ENCODE measurements at regions not wholly inside any gene's neighbourhood (a gene's known extent, or its start where the extent isn't known, plus 50 kb on each side); places are given as distances from the start of the nearest gene placed in this dataset.

GRCh38 chr13:73708393-73708985 is 425.7 kb downstream of the KLF12 start:
- TF ChIP-seq, protein P1, sequence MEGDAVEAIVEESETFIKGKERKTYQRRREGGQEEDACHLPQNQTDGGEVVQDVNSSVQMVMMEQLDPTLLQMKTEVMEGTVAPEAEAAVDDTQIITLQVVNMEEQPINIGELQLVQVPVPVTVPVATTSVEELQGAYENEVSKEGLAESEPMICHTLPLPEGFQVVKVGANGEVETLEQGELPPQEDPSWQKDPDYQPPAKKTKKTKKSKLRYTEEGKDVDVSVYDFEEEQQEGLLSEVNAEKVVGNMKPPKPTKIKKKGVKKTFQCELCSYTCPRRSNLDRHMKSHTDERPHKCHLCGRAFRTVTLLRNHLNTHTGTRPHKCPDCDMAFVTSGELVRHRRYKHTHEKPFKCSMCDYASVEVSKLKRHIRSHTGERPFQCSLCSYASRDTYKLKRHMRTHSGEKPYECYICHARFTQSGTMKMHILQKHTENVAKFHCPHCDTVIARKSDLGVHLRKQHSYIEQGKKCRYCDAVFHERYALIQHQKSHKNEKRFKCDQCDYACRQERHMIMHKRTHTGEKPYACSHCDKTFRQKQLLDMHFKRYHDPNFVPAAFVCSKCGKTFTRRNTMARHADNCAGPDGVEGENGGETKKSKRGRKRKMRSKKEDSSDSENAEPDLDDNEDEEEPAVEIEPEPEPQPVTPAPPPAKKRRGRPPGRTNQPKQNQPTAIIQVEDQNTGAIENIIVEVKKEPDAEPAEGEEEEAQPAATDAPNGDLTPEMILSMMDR (conservative IDR thresholded peaks at IDR 0.05; ENCODE audit: low read depth): peak; percentile 89
- ChIA-PET POLR2A (ENCODE audit: low non-redundant PET) (no interaction called here), CTCF (no interaction called here)
- no peak overlapping the region for H3K27ac ChIP-seq
- peak; percentile 64 for DNase-seq (ENCODE audit: low spot score)

DNA sequence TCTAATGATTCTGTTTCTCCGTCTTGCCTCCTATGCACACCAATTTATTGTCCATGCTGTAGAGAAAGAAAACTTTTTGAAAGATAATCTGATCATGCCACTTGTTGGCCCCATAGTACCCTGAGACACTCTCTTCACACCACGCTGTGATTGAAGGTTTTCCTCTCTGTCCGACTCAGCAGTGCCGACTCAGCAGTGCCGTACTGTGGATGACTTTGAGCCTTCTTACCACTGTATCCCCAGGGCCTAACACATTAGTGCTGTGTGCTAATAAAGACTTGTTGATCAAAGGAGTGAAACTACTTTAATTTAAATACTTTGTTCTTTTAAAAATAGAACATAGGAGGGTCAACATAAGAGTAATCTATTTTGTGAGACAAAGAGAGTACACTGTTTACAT is 429.6 kb downstream of the KLF12 start:
- TF ChIP-seq, protein P1 (conservative IDR thresholded peaks at IDR 0.05; ENCODE audit: low read depth): no peak
- no peak for DNase-seq (ENCODE audit: low spot score)
- POLR2A ChIA-PET (ENCODE audit: low non-redundant PET): no interaction called here
- CTCF ChIA-PET: no interaction called here
- H3K27ac ChIP-seq: no peak overlapping the region

DNA sequence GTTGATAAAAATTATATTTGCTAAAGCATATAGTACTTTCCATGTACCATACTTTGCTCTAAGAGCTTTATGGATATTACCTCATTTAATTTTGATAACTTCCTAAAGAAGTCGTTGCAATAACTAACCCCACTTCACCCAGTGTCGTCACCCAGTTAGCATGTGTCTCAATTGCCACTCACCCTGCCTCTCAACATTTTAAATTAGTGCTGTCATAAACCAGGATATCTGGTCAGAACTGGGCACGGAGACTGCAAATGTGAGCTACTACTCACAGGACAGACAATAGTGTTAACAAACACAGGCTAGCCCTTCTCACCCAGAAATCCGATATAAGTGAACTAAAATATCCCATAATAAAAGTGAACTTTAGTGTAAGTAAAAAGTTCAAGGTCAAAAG is 430.6 kb downstream of the KLF12 start:
- CTCF ChIA-PET: interaction anchor here (1.0 kb wide), 1 partner anchor 85 kb away, joined by 3 read pairs; no protein-coding TSS in a partner anchor
- H3K27ac ChIP-seq: no peak overlapping the region
- TF ChIP-seq, protein P1 (conservative IDR thresholded peaks at IDR 0.05; ENCODE audit: low read depth): no peak
- POLR2A ChIA-PET (ENCODE audit: low non-redundant PET): no interaction called here
- DNase-seq (ENCODE audit: low spot score): no peak

DNA sequence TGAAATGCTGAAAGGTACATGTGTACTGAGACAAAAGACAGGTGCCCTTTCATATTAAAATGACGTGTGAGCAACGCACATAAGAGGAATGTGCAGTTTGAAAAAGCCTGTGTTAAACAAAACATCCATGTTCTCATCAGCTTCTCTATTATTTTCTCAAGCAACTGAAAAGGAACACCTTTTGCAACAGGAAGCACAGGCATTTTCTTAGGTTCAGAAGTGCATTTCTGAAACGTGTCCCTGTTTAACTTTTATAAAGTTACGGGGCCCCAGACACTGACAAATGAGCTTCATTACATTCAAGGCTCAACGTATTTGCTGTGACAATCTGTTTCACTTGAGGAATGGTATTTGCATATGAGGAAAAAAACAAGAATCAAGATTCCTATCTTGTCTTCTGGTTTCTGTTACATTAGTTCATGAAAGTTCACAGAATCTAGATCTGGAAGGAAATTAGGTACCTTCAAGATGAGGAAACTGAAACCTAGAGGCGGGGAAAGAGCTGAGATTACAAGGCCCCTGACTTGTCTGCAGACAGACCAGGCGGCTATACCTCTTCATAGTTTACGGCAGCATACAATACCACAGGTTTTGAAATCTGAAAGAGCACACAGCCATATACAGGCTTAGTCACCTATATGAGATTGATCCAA is 431.7 kb downstream of the KLF12 start:
- TF ChIP-seq, protein P1 (conservative IDR thresholded peaks at IDR 0.05; ENCODE audit: low read depth): no peak
- ChIA-PET POLR2A (ENCODE audit: low non-redundant PET) (no interaction called here), CTCF (no interaction called here)
- DNase-seq (ENCODE audit: low spot score): peak; percentile 15
- H3K27ac ChIP-seq: no peak overlapping the region

GRCh38 chr13:73701160-73701559 is 433.0 kb downstream of the KLF12 start:
- TF ChIP-seq, protein P1 (conservative IDR thresholded peaks at IDR 0.05; ENCODE audit: low read depth): no peak
- ChIA-PET CTCF (interaction anchor here (0.8 kb wide), 1 partner anchor 633 kb away, joined by 3 read pairs; no protein-coding TSS in a partner anchor), POLR2A (ENCODE audit: low non-redundant PET) (no interaction called here)
- no peak overlapping the region for H3K27ac ChIP-seq
- no peak for DNase-seq (ENCODE audit: low spot score)

- ChIA-PET POLR2A (ENCODE audit: low non-redundant PET) (no interaction called here), CTCF (no interaction called here)
- TF ChIP-seq, protein P1 (conservative IDR thresholded peaks at IDR 0.05; ENCODE audit: low read depth): no peak
- no peak for DNase-seq (ENCODE audit: low spot score)
- no peak overlapping the region for H3K27ac ChIP-seq
These were observed 435.3 kb downstream of the KLF12 start for GRCh38 chr13:73698859-73699258.

Measured in RWPE1 (cell line).